ENCODE measurements at regions not wholly inside any gene's neighbourhood (a gene's known extent, or its start where the extent isn't known, plus 50 kb on each side); places are given as distances from the start of the nearest gene placed in this dataset.
A peak's percentile ranks its signal among the peaks of the same experiment; 100 is the strongest.

GRCh38 chr16:86865851-86866662, 287.7 kb downstream of the FOXL1 start:
- FAIRE-seq (no peak), DNase-seq (peak in 1 of 2 donors; percentile 17)
- H3K4me3 ChIP-seq (ENCODE audit: low read depth in 1 of 3, low read length in 3 of 3), result no peak overlapping the region
- H3K36me3 ChIP-seq (ENCODE audit: control insufficient read depth in 3 of 3, insufficient read depth in 2 of 3, low read depth in 1 of 3, low read length in 3 of 3), result no peaks in the 10 kb centered on the region
- 61 to 76% (median 71%) methylated on average over 23 of the region's 23 CpGs for WGBS, 3 donors
- no peaks in the 10 kb centered on the region for H3K27me3 ChIP-seq (ENCODE audit: control insufficient read depth in 3 of 3, insufficient read depth in 3 of 3, low read length in 3 of 3)
- H3K9me3 ChIP-seq (ENCODE audit: control insufficient read depth in 2 of 2, insufficient read depth in 1 of 2, low read depth in 1 of 2, low read length in 1 of 2), result no peaks in the 10 kb centered on the region
- no peaks in the 10 kb centered on the region for H3K4me1 ChIP-seq (ENCODE audit: control insufficient read depth in 3 of 3, insufficient read depth in 2 of 3, low read depth in 1 of 3, low read length in 2 of 3)
- no peak overlapping the region for H3K27ac ChIP-seq (ENCODE audit: low read depth in 1 of 3, low read length in 2 of 3)

GRCh38 chr16:86866986-86867722, 288.8 kb downstream of the FOXL1 start:
- WGBS, 3 donors, result 85 to 87% (median 85%) methylated on average over 6 of the region's 6 CpGs
- H3K4me3 ChIP-seq (ENCODE audit: low read depth in 1 of 3, low read length in 3 of 3), result no peak overlapping the region
- FAIRE-seq (no peak), DNase-seq (no peak)
- no peaks in the 10 kb centered on the region for H3K36me3 ChIP-seq (ENCODE audit: control insufficient read depth in 3 of 3, insufficient read depth in 2 of 3, low read depth in 1 of 3, low read length in 3 of 3)
- no peaks in the 10 kb centered on the region for H3K4me1 ChIP-seq (ENCODE audit: control insufficient read depth in 3 of 3, insufficient read depth in 2 of 3, low read depth in 1 of 3, low read length in 2 of 3)
- H3K27ac ChIP-seq (ENCODE audit: low read depth in 1 of 3, low read length in 2 of 3), result no peak overlapping the region
- H3K9me3 ChIP-seq (ENCODE audit: control insufficient read depth in 2 of 2, insufficient read depth in 1 of 2, low read depth in 1 of 2, low read length in 1 of 2), result no peaks in the 10 kb centered on the region
- no peaks in the 10 kb centered on the region for H3K27me3 ChIP-seq (ENCODE audit: control insufficient read depth in 3 of 3, insufficient read depth in 3 of 3, low read length in 3 of 3)

GRCh38 chr16:86868070-86868469, 289.7 kb downstream of the FOXL1 start:
- WGBS, 3 donors, result 66 to 78% (median 71%) methylated on average over 12 of the region's 12 CpGs
- DNase-seq, result no peak
- no peak overlapping the region for H3K4me3 ChIP-seq (ENCODE audit: low read depth in 1 of 3, low read length in 3 of 3)
- peaks cover 0 to 6% of the 10 kb centered on the region in 2 donors for H3K9me3 ChIP-seq (ENCODE audit: control insufficient read depth in 2 of 2, insufficient read depth in 1 of 2, low read depth in 1 of 2, low read length in 1 of 2)
- H3K27ac ChIP-seq (ENCODE audit: low read depth in 1 of 3, low read length in 2 of 3), result no peak overlapping the region
- no peak for FAIRE-seq
- no peaks in the 10 kb centered on the region for H3K4me1 ChIP-seq (ENCODE audit: control insufficient read depth in 3 of 3, insufficient read depth in 2 of 3, low read depth in 1 of 3, low read length in 2 of 3)
- no peaks in the 10 kb centered on the region for H3K27me3 ChIP-seq (ENCODE audit: control insufficient read depth in 3 of 3, insufficient read depth in 3 of 3, low read length in 3 of 3)
- no peaks in the 10 kb centered on the region for H3K36me3 ChIP-seq (ENCODE audit: control insufficient read depth in 3 of 3, insufficient read depth in 2 of 3, low read depth in 1 of 3, low read length in 3 of 3)

- DNase-seq (no peak), FAIRE-seq (no peak)
- WGBS, 3 donors, result 80 to 84% (median 83%) methylated on average over 11 of the region's 11 CpGs
- Histone ChIP-seq H3K27ac (ENCODE audit: low read depth in 1 of 3, low read length in 2 of 3) (no peak overlapping the region), H3K36me3 (ENCODE audit: control insufficient read depth in 3 of 3, insufficient read depth in 2 of 3, low read depth in 1 of 3, low read length in 3 of 3) (no peaks in the 10 kb centered on the region), H3K4me1 (ENCODE audit: control insufficient read depth in 3 of 3, insufficient read depth in 2 of 3, low read depth in 1 of 3, low read length in 2 of 3) (no peaks in the 10 kb centered on the region), H3K4me3 (ENCODE audit: low read depth in 1 of 3, low read length in 3 of 3) (no peak overlapping the region), H3K9me3 (ENCODE audit: control insufficient read depth in 2 of 2, insufficient read depth in 1 of 2, low read depth in 1 of 2, low read length in 1 of 2) (peaks cover 0 to 8% of the 10 kb centered on the region in 2 donors), H3K27me3 (ENCODE audit: control insufficient read depth in 3 of 3, insufficient read depth in 3 of 3, low read length in 3 of 3) (no peaks in the 10 kb centered on the region)
These were observed 290.4 kb downstream of the FOXL1 start for GRCh38 chr16:86868786-86869185.

- no peak overlapping the region for H3K27ac ChIP-seq (ENCODE audit: low read depth in 1 of 3, low read length in 2 of 3)
- FAIRE-seq, result no peak
- WGBS, 3 donors, result 78 to 90% (median 81%) methylated on average over 30 to 32 of the region's 32 CpGs
- no peaks in the 10 kb centered on the region for H3K36me3 ChIP-seq (ENCODE audit: control insufficient read depth in 3 of 3, insufficient read depth in 2 of 3, low read depth in 1 of 3, low read length in 3 of 3)
- DNase-seq, result no peak
- no peaks in the 10 kb centered on the region for H3K27me3 ChIP-seq (ENCODE audit: control insufficient read depth in 3 of 3, insufficient read depth in 3 of 3, low read length in 3 of 3)
- no peaks in the 10 kb centered on the region for H3K4me1 ChIP-seq (ENCODE audit: control insufficient read depth in 3 of 3, insufficient read depth in 2 of 3, low read depth in 1 of 3, low read length in 2 of 3)
- no peak overlapping the region for H3K4me3 ChIP-seq (ENCODE audit: low read depth in 1 of 3, low read length in 3 of 3)
- peaks cover 0 to 8% of the 10 kb centered on the region in 2 donors for H3K9me3 ChIP-seq (ENCODE audit: control insufficient read depth in 2 of 2, insufficient read depth in 1 of 2, low read depth in 1 of 2, low read length in 1 of 2)
These were observed 291.1 kb downstream of the FOXL1 start for GRCh38 chr16:86869288-86870022.

GRCh38 chr16:86870380-86870779, 292.0 kb downstream of the FOXL1 start:
- Histone ChIP-seq H3K27me3 (ENCODE audit: control insufficient read depth in 3 of 3, insufficient read depth in 3 of 3, low read length in 3 of 3) (no peaks in the 10 kb centered on the region), H3K4me3 (ENCODE audit: low read depth in 1 of 3, low read length in 3 of 3) (no peak overlapping the region), H3K36me3 (ENCODE audit: control insufficient read depth in 3 of 3, insufficient read depth in 2 of 3, low read depth in 1 of 3, low read length in 3 of 3) (no peaks in the 10 kb centered on the region), H3K27ac (ENCODE audit: low read depth in 1 of 3, low read length in 2 of 3) (no peak overlapping the region), H3K9me3 (ENCODE audit: control insufficient read depth in 2 of 2, insufficient read depth in 1 of 2, low read depth in 1 of 2, low read length in 1 of 2) (peaks cover 0 to 8% of the 10 kb centered on the region in 2 donors), H3K4me1 (ENCODE audit: control insufficient read depth in 3 of 3, insufficient read depth in 2 of 3, low read depth in 1 of 3, low read length in 2 of 3) (no peaks in the 10 kb centered on the region)
- DNase-seq, result no peak
- WGBS, 3 donors, result 76 to 86% (median 81%) methylated on average over 9 of the region's 9 CpGs
- FAIRE-seq, result no peak

- no peaks in the 10 kb centered on the region for H3K4me1 ChIP-seq (ENCODE audit: control insufficient read depth in 3 of 3, insufficient read depth in 2 of 3, low read depth in 1 of 3, low read length in 2 of 3)
- DNase-seq (no peak), FAIRE-seq (no peak)
- H3K27ac ChIP-seq (ENCODE audit: low read depth in 1 of 3, low read length in 2 of 3), result no peak overlapping the region
- peaks cover 0 to 3% (median 0%) of the 10 kb centered on the region in 3 donors for H3K27me3 ChIP-seq (ENCODE audit: control insufficient read depth in 3 of 3, insufficient read depth in 3 of 3, low read length in 3 of 3)
- WGBS, 3 donors, result 60 to 79% (median 72%) methylated on average over 9 of the region's 9 CpGs
- no peak overlapping the region for H3K4me3 ChIP-seq (ENCODE audit: low read depth in 1 of 3, low read length in 3 of 3)
- peaks cover 0 to 8% of the 10 kb centered on the region in 2 donors for H3K9me3 ChIP-seq (ENCODE audit: control insufficient read depth in 2 of 2, insufficient read depth in 1 of 2, low read depth in 1 of 2, low read length in 1 of 2)
- no peaks in the 10 kb centered on the region for H3K36me3 ChIP-seq (ENCODE audit: control insufficient read depth in 3 of 3, insufficient read depth in 2 of 3, low read depth in 1 of 3, low read length in 3 of 3)
These were observed 293.8 kb downstream of the FOXL1 start for GRCh38 chr16:86872131-86872530.

- Histone ChIP-seq H3K9me3 (ENCODE audit: control insufficient read depth in 2 of 2, insufficient read depth in 1 of 2, low read depth in 1 of 2, low read length in 1 of 2) (peaks cover 0 to 8% of the 10 kb centered on the region in 2 donors), H3K4me1 (ENCODE audit: control insufficient read depth in 3 of 3, insufficient read depth in 2 of 3, low read depth in 1 of 3, low read length in 2 of 3) (no peaks in the 10 kb centered on the region), H3K36me3 (ENCODE audit: control insufficient read depth in 3 of 3, insufficient read depth in 2 of 3, low read depth in 1 of 3, low read length in 3 of 3) (no peaks in the 10 kb centered on the region), H3K4me3 (ENCODE audit: low read depth in 1 of 3, low read length in 3 of 3) (no peak overlapping the region), H3K27me3 (ENCODE audit: control insufficient read depth in 3 of 3, insufficient read depth in 3 of 3, low read length in 3 of 3) (peaks cover 0 to 3% (median 0%) of the 10 kb centered on the region in 3 donors), H3K27ac (ENCODE audit: low read depth in 1 of 3, low read length in 2 of 3) (no peak overlapping the region)
- WGBS, 3 donors, result 87 to 92% (median 90%) methylated on average over 8 of the region's 8 CpGs
- DNase-seq, result no peak
- no peak for FAIRE-seq
These were observed 294.5 kb downstream of the FOXL1 start for GRCh38 chr16:86872833-86873232.

Data from small intestine (tissue), 7 donors.